Stimulated activated CD8-positive, alpha-beta memory T cell treated with anti-CD3 and anti-CD28 coated beads, Interleukin-4, amount 100 ng/mL, for 4 hours (primary cell): ENCODE measurements at regions not wholly inside any gene's neighbourhood (a gene's known extent, or its start where the extent isn't known, plus 50 kb on each side); places are given as distances from the start of the nearest gene placed in this dataset.
"Not testable (repeated sequence)": the region's sequence is repeated elsewhere in the genome, so short reads cannot be mapped to it uniquely, and the experiment has no call there.

Source experiments
- DNase-seq, 2 donors: peaks; one replicate each; pipeline ENCODE4 v3.0.0-alpha.2; 2020; ENCODE audit warnings: low read depth in 2 of 2, low spot score in 1 of 2

GRCh38 chr14:104474495-104475213 is 104.9 kb upstream of the C14orf180 start:
- no peak for DNase-seq

- no peak for DNase-seq
Observed at GRCh38 chr14:104475256-104475655, 104.3 kb upstream of the C14orf180 start.

- no peak for DNase-seq
Observed at GRCh38 chr14:104475802-104476201, 103.8 kb upstream of the C14orf180 start.

DNA sequence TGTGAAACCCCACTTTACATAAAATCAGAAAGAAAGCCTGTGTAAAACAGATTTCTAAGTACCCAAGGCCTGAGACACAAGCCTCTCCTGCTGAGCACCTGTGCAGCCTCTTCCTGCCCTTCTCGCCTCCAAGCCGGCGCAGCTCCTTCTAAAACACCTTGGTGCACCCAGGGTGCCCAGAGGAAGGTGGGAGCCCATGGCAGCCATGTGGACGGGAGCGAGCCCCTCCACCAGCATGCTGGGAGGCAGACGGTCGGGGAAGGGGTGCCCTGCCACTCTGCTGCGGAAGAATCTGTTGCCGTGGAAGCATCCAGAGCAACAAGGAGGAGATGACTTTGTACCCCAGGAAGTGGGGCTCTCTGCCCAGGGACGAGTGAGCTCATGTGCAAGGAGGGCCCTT is 103.1 kb upstream of the C14orf180 start:
- DNase-seq, result no peak

DNA sequence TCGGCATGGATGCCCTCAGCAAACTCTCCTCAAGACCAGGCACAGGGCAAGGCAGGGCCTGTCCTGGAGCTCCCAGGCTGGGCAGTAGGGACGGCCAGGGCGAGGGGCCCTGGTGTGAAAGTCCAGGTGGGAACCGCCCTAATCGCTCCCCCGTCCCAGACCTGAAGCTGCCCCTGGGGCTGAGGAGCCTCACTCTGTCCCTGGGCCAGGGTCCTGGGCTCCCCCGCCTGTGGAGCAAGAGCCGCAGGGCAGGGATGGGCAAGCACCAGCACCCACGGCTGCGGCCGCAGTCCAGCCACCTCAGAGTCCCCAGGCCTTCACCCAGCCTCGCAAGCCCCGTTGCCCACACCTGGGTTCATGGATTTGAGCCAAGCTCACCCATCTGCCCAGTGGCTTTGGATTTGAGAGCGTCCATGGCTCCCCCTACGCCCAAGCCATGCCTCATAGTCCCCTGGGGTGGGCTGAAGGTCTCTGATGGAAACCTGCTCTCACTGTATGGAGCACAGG is 102.4 kb upstream of the C14orf180 start:
- DNase-seq, result no peak

GRCh38 chr14:104477666-104478380 is 101.7 kb upstream of the C14orf180 start:
- DNase-seq, result no peak

GRCh38 chr14:104478656-104479055 is 100.9 kb upstream of the C14orf180 start:
- no peak for DNase-seq

- DNase-seq, result no peak
Observed at GRCh38 chr14:104479901-104480300, 99.7 kb upstream of the C14orf180 start.

DNA sequence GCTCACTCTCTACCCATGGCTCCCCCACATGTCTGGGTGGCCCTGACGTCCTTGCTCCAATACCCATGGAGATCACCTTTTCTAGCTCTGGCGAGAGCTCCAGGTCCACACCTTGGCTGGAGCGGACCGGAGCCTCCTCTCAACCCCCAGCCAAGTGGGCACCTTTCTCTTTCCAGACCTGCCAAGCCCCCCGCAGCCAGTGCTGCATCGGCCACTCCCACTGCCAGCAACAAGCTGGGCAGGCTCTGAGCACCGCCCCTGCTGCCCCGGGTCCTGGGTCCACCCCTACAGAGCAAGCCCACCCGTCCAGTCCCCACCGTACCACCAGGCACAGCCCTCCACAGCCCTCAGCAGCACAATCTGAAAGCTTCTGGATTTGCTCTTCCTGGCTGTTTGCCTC is 98.2 kb upstream of the C14orf180 start:
- no peak for DNase-seq

- DNase-seq, result not testable (repeated sequence)
Observed at GRCh38 chr14:104482017-104482416, 97.5 kb upstream of the C14orf180 start.

DNA sequence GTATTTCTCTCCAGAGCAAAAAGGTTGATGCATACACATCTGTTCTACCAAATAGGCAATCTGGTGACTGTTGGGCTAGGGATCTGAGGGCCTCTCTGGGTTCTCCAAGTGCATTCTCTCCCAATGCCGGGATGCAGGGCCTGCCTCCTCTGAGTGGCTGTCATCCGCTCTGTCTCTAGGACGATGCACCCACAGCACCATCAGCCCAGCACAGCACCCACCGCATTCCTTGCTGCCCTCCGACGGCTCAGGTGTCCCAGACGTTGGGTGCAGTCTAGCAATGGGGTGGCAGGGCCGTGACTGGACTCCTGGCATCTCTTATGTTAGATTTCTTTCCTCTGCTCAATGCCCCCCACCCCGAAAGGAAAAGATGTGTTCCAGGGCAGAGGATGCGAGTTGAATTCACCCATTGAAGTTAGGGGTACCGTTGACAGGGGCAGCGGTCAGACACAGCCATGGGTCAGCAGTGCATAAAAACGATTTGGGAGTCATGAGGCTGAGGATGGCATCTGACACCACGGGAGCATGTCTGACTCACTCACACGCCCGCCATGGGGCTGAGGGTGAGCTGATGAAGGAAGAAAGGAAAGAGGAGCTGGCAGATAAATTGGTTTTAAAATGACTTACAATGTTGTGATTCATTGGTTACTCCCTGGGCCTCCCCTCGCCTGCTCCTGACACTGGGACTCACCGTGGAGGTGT is 93.2 kb upstream of the C14orf180 start:
- DNase-seq, result no peak

GRCh38 chr14:104494483-104494882 is 85.1 kb upstream of the C14orf180 start:
- DNase-seq, result no peak

DNA sequence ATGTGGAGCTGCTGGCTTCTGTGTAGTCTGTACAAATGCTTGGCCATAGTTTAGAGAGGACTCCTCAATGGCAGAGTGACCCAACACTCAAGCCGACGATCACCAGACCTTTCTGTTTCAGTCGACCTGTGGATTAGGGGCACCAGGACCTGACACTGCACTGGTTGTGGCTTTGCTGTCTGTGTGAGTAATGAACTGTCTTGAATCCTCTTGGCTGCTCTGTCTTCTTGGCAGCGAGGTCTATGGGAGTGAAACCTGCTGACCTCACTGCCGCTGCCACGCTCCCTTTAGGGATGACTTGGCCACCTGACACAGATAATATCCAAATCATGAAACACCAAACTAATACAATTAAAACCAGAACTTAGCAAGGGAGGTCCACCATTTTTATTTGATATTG is 83.5 kb upstream of the C14orf180 start:
- DNase-seq, result no peak

DNA sequence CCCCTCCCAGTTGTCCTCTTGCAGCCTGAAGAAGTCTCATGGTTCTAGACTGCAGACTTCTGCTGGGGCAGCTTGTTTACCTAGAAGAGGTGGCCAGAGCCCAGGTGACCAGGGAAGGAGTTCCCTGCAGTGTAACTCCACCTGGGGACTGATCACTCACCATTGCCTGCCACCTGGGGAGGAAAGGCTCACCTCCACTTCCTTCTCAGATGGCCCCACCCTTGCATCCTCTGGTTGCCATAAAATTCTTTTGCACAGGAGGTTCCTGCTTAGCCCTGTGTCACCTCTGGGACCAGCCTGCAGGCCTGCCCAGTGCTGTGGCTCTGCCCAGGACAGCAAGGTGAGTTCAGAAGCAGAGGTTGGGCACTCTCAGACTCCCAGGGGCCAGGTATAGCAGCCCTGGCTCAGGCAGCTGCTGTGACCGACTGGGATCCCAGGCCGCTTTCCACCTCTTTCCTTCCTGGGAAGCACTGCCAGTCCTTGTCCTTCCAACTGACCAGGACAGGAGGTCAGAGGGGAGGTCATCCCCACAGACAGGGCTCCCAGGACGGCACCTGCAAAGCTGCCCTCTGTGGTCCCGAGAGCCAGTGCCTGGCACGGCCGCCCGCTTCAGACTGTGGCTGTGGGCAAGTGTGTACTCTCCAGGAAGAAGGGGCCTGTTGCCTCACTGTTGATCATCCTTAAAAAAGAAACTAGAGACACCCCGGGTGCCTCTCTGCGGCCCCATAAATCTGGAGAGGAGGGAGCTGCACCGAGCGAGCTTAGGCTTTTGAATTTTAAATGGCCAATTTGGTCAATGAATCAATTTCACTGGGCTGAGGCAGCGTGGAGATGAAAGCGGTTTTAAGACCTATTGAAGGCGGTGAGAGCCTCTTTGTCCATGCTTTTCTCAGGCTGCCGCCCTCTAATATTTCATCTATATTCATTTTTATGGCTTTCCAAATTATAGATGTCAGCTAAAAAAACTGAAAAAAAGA is 79.5 kb upstream of the C14orf180 start:
- DNase-seq, result no peak

DNA sequence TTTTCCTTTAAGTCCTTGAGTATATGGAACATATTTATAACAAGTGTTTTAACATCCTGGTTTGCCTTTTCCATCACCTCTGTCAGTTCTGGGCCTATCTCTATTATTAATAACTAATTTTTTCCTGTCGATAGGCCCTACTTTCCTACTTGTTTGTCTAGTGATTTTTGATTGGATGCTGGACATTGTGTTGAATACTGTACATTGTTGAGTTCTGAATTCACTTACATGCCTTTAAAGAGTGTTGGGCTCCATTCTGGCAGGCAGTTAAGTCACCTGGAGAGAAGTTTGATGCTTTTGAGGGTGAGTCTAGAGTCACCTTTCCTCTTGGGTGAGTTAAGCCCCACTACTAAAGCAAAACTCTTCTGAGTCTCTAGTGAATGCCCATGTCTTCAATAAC is 77.5 kb upstream of the C14orf180 start:
- DNase-seq, result no peak

DNA sequence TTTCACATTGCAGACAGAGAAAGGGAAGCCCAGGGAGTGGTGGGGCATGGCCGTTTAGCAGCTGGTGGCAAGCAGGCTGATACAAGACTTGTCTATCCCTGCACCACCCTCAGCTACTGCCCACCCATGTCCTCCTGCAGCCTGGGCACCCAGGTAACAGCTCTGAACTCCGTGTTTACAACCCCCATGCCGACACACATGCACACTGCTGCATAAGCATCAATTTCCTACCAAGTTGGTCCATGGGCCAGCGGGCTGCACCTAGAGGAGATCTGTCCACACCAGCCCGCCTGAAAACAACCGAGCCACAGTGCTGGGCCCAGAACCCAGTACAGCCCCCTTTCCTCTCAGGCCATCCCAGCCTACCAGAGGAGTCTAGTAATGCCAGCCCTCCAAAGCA is 75.9 kb upstream of the C14orf180 start:
- no peak for DNase-seq

- no peak for DNase-seq
Observed at GRCh38 chr14:104504172-104504735, 75.3 kb upstream of the C14orf180 start.

DNA sequence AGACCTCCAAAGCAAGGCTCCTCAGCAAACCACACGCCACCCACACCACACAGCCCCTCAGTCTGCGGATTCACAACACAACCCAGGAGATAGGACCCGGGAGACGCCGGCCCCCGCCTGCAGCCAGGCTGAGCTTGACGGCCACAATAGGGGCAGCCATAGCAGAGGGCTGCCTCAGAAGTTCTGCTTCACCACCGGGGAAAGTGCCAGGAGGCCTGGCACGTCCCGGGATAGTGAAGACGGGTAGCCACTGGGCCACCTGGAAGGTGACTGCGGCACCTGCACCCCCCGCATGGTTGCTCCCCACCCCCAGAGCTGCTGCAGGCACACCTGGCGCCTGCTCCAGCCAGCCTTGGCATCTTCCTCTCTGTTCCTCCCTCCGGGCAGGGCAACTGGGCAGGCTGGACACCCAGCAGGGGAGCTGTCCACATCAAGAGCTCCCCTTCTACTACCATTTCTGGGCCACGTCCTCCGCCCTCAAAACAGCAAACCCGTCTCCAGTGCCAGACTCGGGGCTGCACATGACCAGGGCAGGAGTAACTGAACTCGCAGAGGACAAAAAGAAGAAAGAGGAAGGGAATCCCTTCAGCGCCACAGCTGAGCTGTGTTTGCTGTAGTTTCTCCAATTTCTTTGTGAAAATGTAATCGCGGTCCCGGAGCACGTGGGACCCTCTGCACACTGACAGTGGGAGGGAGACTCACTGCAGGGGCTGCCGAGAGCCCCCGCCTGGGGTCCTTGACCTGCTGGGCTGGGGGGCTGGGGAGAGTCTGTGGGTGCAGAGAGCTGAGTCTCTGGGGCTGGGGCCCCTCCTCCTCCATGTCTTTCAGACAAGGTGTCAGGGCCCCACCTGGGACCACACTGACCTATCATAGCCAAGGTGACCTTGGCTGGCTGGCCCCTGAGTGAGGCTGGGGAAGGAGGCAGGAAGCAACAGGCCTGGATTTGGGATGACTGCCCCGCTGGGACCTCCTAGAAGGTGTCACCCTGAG is 74.2 kb upstream of the C14orf180 start:
- no peak for DNase-seq
